IMR-90 (cell line): ENCODE measurements at regions not wholly inside any gene's neighbourhood (a gene's known extent, or its start where the extent isn't known, plus 50 kb on each side); places are given as distances from the start of the nearest gene placed in this dataset.
A peak's percentile ranks its signal among the peaks of the same experiment; 100 is the strongest.

Experiments used
- ATAC-seq: fragments of 200-7000 bp; cut with Tn5 transposase; 2 replicates; pipeline ENCODE4 v1.9.1; 2020; ENCODE audit warnings: low read depth, mild to moderate bottlenecking, moderate library complexity
- BruUV-seq: library from RNA; stranded (reverse); fragments of 400-500 nt; replicated peaks from 2 replicates; lab custom pipeline; 2021; lab: Mats Ljungman, UMichigan
- CTCF ChIA-PET: fragments of 300-600 bp; formaldehyde crosslinking; extraction: SDS; loops from one replicate; lab custom pipeline; 2021; ENCODE audit warnings: antibody characterized with exemption; lab: Yijun Ruan, JAX
- POLR2A ChIA-PET: fragments of 300-600 bp; sonication (Branson Sonifier 250); formaldehyde crosslinking; loops from one replicate; lab custom pipeline; 2022; ENCODE audit warnings: antibody characterized with exemption; ENCODE audit not compliant: unreplicated experiment; lab: Charles Lee
- DNase-seq: peaks from one replicate; pipeline ENCODE4 v3.0.0; 2013
- H2AFZ ChIP-seq: replicated peaks from 2 replicates; pipeline ENCODE3; 2013; ENCODE audit warnings: low read length, mild to moderate bottlenecking; ENCODE audit not compliant: poor library complexity
- H2AK5ac ChIP-seq: 2 replicates; pipeline ENCODE4 v1.6.1; 2013; ENCODE audit warnings: low read depth, low read length, inconsistent platforms
- H2AK9ac ChIP-seq: replicated peaks from 2 replicates; pipeline ENCODE3; 2013; ENCODE audit warnings: mild to moderate bottlenecking, low read depth, low read length, moderate library complexity; ENCODE audit not compliant: poor library complexity
- H2BK120ac ChIP-seq: 2 replicates; pipeline ENCODE4 v1.6.1; 2013; ENCODE audit warnings: low read depth, low read length, inconsistent platforms
- H2BK15ac ChIP-seq: 3 replicates; pipeline ENCODE4 v1.6.1; 2013; ENCODE audit warnings: low read depth, low read length, inconsistent platforms
- H2BK20ac ChIP-seq: 2 replicates; pipeline ENCODE4 v1.6.1; 2013; ENCODE audit warnings: low read depth, mild to moderate bottlenecking, inconsistent platforms, low read length, moderate library complexity
- H2BK5ac ChIP-seq: 2 replicates; pipeline ENCODE4 v1.6.1; 2013; ENCODE audit warnings: mild to moderate bottlenecking, low read depth, low read length, inconsistent platforms; ENCODE audit not compliant: poor library complexity, severe bottlenecking
- H3K14ac ChIP-seq: replicated peaks from 2 replicates; pipeline ENCODE4 v1.6.1; 2013; ENCODE audit warnings: low read depth, low read length, inconsistent platforms
- H3K18ac ChIP-seq: 2 replicates; pipeline ENCODE4 v1.6.1; 2013; ENCODE audit warnings: low read depth, low read length, control low read depth
- H3K23ac ChIP-seq: 2 replicates; pipeline ENCODE4 v1.6.1; 2013; ENCODE audit warnings: low read depth, low read length, inconsistent platforms
- H3K27ac ChIP-seq: 2 replicates; pipeline ENCODE4 v1.5.1; 2013; ENCODE audit warnings: mild to moderate bottlenecking, control low read depth, low read length; ENCODE audit not compliant: insufficient read depth
- H3K27me3 ChIP-seq: 2 replicates; pipeline ENCODE4 v1.6.1; 2013; ENCODE audit warnings: low read length; ENCODE audit not compliant: control insufficient read depth, insufficient read depth
- H3K36me3 ChIP-seq: 2 replicates; pipeline ENCODE4 v1.6.1; 2013; ENCODE audit warnings: low read length, mixed read lengths; ENCODE audit not compliant: control insufficient read depth, insufficient read depth
- H3K4ac ChIP-seq: 2 replicates; pipeline ENCODE4 v1.6.1; 2013; ENCODE audit warnings: low read depth, low read length, inconsistent platforms
- H3K4me1 ChIP-seq: 2 replicates; pipeline ENCODE4 v1.6.1; 2013; ENCODE audit warnings: low read length, mixed read lengths; ENCODE audit not compliant: control insufficient read depth, insufficient read depth
- H3K4me2 ChIP-seq: 2 replicates; pipeline ENCODE4 v1.6.1; 2013; ENCODE audit warnings: low read depth, mild to moderate bottlenecking, control low read depth, low read length, moderate library complexity
- H3K4me3 ChIP-seq: 2 replicates; pipeline ENCODE4 v1.5.1; 2013; ENCODE audit warnings: low read depth, mild to moderate bottlenecking, control low read depth, low read length, moderate library complexity; ENCODE audit not compliant: insufficient read depth
- H3K56ac ChIP-seq: 2 replicates; pipeline ENCODE4 v1.6.1; 2013; ENCODE audit warnings: low read length, inconsistent platforms; ENCODE audit not compliant: insufficient read depth; ENCODE audit errors: extremely low read depth
- H3K79me1 ChIP-seq, 2 experiments: 2 replicates each; pipeline ENCODE4 v1.6.1; 2013; ENCODE audit warnings: low read length in 2 of 2, inconsistent platforms in 1 of 2, low read depth in 1 of 2
- H3K9ac ChIP-seq: 2 replicates; pipeline ENCODE4 v1.6.1; 2013; ENCODE audit warnings: low read depth, low read length, control low read depth
- H3K9me1 ChIP-seq: 2 replicates; pipeline ENCODE4 v1.6.1; 2013; ENCODE audit warnings: low read length, inconsistent platforms; ENCODE audit not compliant: insufficient read depth
- H3K9me3 ChIP-seq: 2 replicates; pipeline ENCODE4 v1.6.1; 2013; ENCODE audit warnings: low read length; ENCODE audit not compliant: control insufficient read depth, insufficient read depth
- H4K20me1 ChIP-seq: 2 replicates; pipeline ENCODE4 v1.6.1; 2013; ENCODE audit warnings: low read length, inconsistent platforms; ENCODE audit not compliant: insufficient read depth
- H4K5ac ChIP-seq: 2 replicates; pipeline ENCODE4 v1.6.1; 2013; ENCODE audit warnings: mild to moderate bottlenecking, low read depth, low read length, control low read depth
- H4K8ac ChIP-seq, 2 experiments: 2 replicates each; pipeline ENCODE4 v1.6.1; 2013; ENCODE audit warnings: low read depth in 2 of 2, low read length in 2 of 2, control low read depth in 1 of 2, inconsistent platforms in 1 of 2
- H4K91ac ChIP-seq: 2 replicates; pipeline ENCODE4 v1.6.1; 2013; ENCODE audit warnings: low read depth, low read length, inconsistent platforms; ENCODE audit not compliant: insufficient read depth
- BHLHE40 ChIP-seq: fragments of 150-350 bp; IDR thresholded peaks from 2 replicates; pipeline ENCODE4 v1.6.1; 2016; ENCODE audit warnings: mild to moderate bottlenecking, low read depth, low read length
- CEBPB ChIP-seq: IDR thresholded peaks from 2 replicates; pipeline ENCODE4 v1.6.1; 2012; ENCODE audit warnings: low read depth, low read length, improper control_type of control experiment
- CHD1 ChIP-seq: IDR thresholded peaks from 2 replicates; pipeline ENCODE4 v1.6.1; 2012; ENCODE audit warnings: low read depth, low read length, improper control_type of control experiment
- FOS ChIP-seq: fragments of 150-350 bp; IDR thresholded peaks from 2 replicates; pipeline ENCODE4 v1.6.1; 2016; ENCODE audit warnings: low read depth, low read length
- MAFK ChIP-seq: IDR thresholded peaks from 2 replicates; pipeline ENCODE4 v1.6.1; 2012; ENCODE audit warnings: low read depth, low read length, improper control_type of control experiment
- MAZ ChIP-seq: IDR thresholded peaks from 2 replicates; pipeline ENCODE4 v1.6.1; 2012; ENCODE audit warnings: low read depth, mild to moderate bottlenecking, low read length, improper control_type of control experiment, moderate library complexity, borderline replicate concordance
- MXI1 ChIP-seq: IDR thresholded peaks from 2 replicates; pipeline ENCODE4 v1.6.1; 2012; ENCODE audit warnings: low read depth, mild to moderate bottlenecking, low read length, moderate library complexity, borderline replicate concordance
- POLR2A ChIP-seq: IDR thresholded peaks from 2 replicates; pipeline ENCODE4 v1.6.1; 2012; ENCODE audit warnings: mild to moderate bottlenecking, low read depth, low read length
- RAD21 ChIP-seq: IDR thresholded peaks from 2 replicates; pipeline ENCODE4 v1.6.1; 2012; ENCODE audit warnings: low read length, improper control_type of control experiment
- RCOR1 ChIP-seq: IDR thresholded peaks from 2 replicates; pipeline ENCODE4 v1.6.1; 2012; ENCODE audit warnings: mild to moderate bottlenecking, low read length, improper control_type of control experiment; ENCODE audit not compliant: insufficient replicate concordance
- RFX5 ChIP-seq: IDR thresholded peaks from 2 replicates; pipeline ENCODE4 v1.8.0; 2012; ENCODE audit warnings: low read depth, mild to moderate bottlenecking, low read length, moderate library complexity
- SMC3 ChIP-seq: fragments of 150-350 bp; IDR thresholded peaks from 2 replicates; pipeline ENCODE4 v1.6.1; 2016; ENCODE audit warnings: low read depth, mild to moderate bottlenecking, antibody characterized with exemption, low read length, moderate library complexity
- WGBS, 2 experiments: methylation state at CpG; one replicate each; pipeline versions ENCODE4 v1.1.5 to v1.1.7; 2013; ENCODE audit warnings: missing lambda C conversion rate in 2 of 2; ENCODE audit not compliant: insufficient read length in 1 of 2; ENCODE audit errors: extremely low coverage in 2 of 2; 5-methylcytosine and 5-hydroxymethylcytosine counted together
- dilution Hi-C: fragments of 300-500 bp; cut with HindIII; formaldehyde crosslinking; loops from one replicate; pipeline ENCODE4 v1.14.3; 2018; ENCODE audit warnings: low sequenced_read_pairs; ENCODE audit not compliant: unreplicated experiment
- in situ Hi-C: fragments of 300-500 bp; cut with MboI; formaldehyde crosslinking; loops from 3 replicates; pipeline ENCODE4 v1.14.3; 2019; ENCODE audit warnings: low sequenced_read_pairs, inconsistent platforms, mixed read lengths
- intact Hi-C: fragments of 100-400 bp; cut with micrococcal nuclease; formaldehyde crosslinking; loops from 2 replicates; pipeline ENCODE4 v1.10.0; 2022
- TF ChIP-seq, protein P1 (sequence below): conservative IDR thresholded peaks from 2 replicates; pipeline ENCODE4 v1.5.1; 2012; ENCODE audit warnings: mild to moderate bottlenecking, low read depth, low read length, improper control_type of control experiment
- TF ChIP-seq, protein P2 (sequence below): fragments of 150-350 bp; IDR thresholded peaks from 2 replicates; pipeline ENCODE4 v1.6.1; 2017; ENCODE audit warnings: mild to moderate bottlenecking, antibody characterized with exemption, low read length, low read depth
- TF ChIP-seq, protein P3 (sequence below): fragments of 150-350 bp; IDR thresholded peaks from 2 replicates; pipeline ENCODE4 v1.6.1; 2016; ENCODE audit warnings: low read depth, mild to moderate bottlenecking, low read length, moderate library complexity, borderline replicate concordance

DNA sequence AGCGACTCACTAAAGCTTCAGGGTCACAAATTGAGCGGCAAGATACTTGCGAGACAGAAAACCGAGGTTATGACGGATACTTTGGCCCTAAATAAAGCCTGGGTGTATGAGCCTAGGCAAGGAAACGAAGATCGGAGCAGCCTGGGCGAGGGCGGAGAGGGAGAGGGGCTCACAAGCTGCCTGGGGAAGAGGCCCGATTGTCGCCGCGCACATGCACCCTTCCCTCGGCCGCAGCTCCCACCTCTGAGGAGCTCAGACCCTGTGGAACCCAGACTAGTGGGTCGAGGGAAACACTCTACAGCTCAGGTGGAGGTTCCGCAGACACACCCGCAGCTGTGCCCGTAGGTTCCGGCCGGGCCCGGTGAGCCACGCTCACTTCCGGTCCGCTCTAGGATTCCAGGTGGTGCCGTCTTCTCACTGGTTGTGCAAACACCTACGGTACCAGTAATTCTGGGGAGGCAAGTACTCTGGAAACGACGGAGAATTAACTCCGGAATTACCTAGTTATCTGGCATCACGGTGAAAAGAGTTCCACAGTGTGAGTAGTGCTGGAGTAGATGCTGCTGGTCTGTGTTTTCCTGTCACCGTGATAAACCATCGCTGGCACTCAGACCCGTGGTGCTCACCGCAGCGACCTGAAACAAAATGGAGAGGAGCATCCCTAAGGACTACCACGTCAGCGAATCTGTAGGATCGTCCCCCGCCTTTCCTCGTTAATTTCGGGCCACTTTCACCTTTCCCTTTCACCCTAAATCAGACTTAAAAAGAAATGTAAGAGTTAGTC, 61.5 kb downstream of the GPX5 start:
- ChIA-PET POLR2A (no interaction called here), CTCF (no interaction called here)
- peak overlapping the region; percentile 79 for H2AK9ac ChIP-seq
- no peak overlapping the region for H4K91ac ChIP-seq
- H2BK120ac ChIP-seq: no peak overlapping the region
- H4K20me1 ChIP-seq: no peaks in the 10 kb centered on the region
- no peak overlapping the region for H3K23ac ChIP-seq
- peak overlapping the region in 1 of 2 experiments; percentile 30; a peak in 1 of 4 replicates for H4K8ac ChIP-seq
- no peak overlapping the region for H2BK20ac ChIP-seq
- no peaks in the 10 kb centered on the region for H3K36me3 ChIP-seq
- no peak overlapping the region for H3K14ac ChIP-seq
- DNase-seq (no peak), ATAC-seq (no peak)
- peaks cover 2% of the 10 kb centered on the region; the same call in 1 of the 2 replicates for H3K27me3 ChIP-seq
- no peaks in the 10 kb centered on the region for H3K4me1 ChIP-seq
- H4K5ac ChIP-seq: peak overlapping the region; percentile 12; the same call in 1 of the 2 replicates
- H3K9ac ChIP-seq: no peak overlapping the region
- dilution Hi-C loops: no loop called here
- peak overlapping the region; percentile 40 for H3K4me3 ChIP-seq
- H2AK5ac ChIP-seq: no peak overlapping the region
- no peak overlapping the region for H3K18ac ChIP-seq
- no peak overlapping the region for H3K4ac ChIP-seq
- no peak overlapping the region for H2BK15ac ChIP-seq
- intact Hi-C loops: loop anchor here (10.0 kb wide), 1 partner anchor 182 kb away; no protein-coding TSS in a partner anchor
- 15% methylated on average over 9 of the region's 42 CpGs; no CpG with 5 or more reads in 1 of the 2 experiments for WGBS, 2 experiments
- H3K27ac ChIP-seq: no peak overlapping the region
- peak overlapping the region; percentile 65 for H3K4me2 ChIP-seq
- no peak overlapping the region for H3K56ac ChIP-seq
- no TSS peak for BruUV-seq
- no peaks in the 10 kb centered on the region for H3K79me1 ChIP-seq
- in situ Hi-C loops: no loop called here
- H3K9me3 ChIP-seq: no peaks in the 10 kb centered on the region
- no peaks in the 10 kb centered on the region for H3K9me1 ChIP-seq
- peak overlapping the region; percentile 89 for H2AFZ ChIP-seq
- H2BK5ac ChIP-seq: no peak overlapping the region
- TF ChIP-seq CEBPB (no peak), RFX5 (no peak), FOS (no peak), MXI1 (no peak), BHLHE40 (no peak), SMC3 (no peak), RCOR1 (no peak), RAD21 (no peak), CHD1 (no peak), MAFK (no peak), MAZ (no peak), POLR2A (no peak)
- TF ChIP-seq, protein P1, sequence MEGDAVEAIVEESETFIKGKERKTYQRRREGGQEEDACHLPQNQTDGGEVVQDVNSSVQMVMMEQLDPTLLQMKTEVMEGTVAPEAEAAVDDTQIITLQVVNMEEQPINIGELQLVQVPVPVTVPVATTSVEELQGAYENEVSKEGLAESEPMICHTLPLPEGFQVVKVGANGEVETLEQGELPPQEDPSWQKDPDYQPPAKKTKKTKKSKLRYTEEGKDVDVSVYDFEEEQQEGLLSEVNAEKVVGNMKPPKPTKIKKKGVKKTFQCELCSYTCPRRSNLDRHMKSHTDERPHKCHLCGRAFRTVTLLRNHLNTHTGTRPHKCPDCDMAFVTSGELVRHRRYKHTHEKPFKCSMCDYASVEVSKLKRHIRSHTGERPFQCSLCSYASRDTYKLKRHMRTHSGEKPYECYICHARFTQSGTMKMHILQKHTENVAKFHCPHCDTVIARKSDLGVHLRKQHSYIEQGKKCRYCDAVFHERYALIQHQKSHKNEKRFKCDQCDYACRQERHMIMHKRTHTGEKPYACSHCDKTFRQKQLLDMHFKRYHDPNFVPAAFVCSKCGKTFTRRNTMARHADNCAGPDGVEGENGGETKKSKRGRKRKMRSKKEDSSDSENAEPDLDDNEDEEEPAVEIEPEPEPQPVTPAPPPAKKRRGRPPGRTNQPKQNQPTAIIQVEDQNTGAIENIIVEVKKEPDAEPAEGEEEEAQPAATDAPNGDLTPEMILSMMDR: no peak
- TF ChIP-seq, protein P2, sequence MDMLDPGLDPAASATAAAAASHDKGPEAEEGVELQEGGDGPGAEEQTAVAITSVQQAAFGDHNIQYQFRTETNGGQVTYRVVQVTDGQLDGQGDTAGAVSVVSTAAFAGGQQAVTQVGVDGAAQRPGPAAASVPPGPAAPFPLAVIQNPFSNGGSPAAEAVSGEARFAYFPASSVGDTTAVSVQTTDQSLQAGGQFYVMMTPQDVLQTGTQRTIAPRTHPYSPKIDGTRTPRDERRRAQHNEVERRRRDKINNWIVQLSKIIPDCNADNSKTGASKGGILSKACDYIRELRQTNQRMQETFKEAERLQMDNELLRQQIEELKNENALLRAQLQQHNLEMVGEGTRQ: no peak
- TF ChIP-seq, protein P3, sequence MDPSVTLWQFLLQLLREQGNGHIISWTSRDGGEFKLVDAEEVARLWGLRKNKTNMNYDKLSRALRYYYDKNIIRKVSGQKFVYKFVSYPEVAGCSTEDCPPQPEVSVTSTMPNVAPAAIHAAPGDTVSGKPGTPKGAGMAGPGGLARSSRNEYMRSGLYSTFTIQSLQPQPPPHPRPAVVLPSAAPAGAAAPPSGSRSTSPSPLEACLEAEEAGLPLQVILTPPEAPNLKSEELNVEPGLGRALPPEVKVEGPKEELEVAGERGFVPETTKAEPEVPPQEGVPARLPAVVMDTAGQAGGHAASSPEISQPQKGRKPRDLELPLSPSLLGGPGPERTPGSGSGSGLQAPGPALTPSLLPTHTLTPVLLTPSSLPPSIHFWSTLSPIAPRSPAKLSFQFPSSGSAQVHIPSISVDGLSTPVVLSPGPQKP: no peak
